H1 (cell line): ENCODE measurements at regions not wholly inside any gene's neighbourhood (a gene's known extent, or its start where the extent isn't known, plus 50 kb on each side); places are given as distances from the start of the nearest gene placed in this dataset.

Source experiments
- CTCF ChIA-PET: fragments of 300-600 bp; sonication (Branson Sonifier 250); formaldehyde crosslinking; loops from one replicate; lab custom pipeline; 2021; ENCODE audit not compliant: partially characterized antibody; lab: Charles Lee
- POLR2A ChIA-PET: fragments of 300-600 bp; sonication (Branson Sonifier 250); formaldehyde crosslinking; loops from one replicate; lab custom pipeline; 2021; ENCODE audit warnings: inconsistent platforms; ENCODE audit not compliant: partially characterized antibody; lab: Charles Lee
- DNase-seq, 2 experiments: peaks; one replicate each; pipeline versions ENCODE4 v3.0.0 to v3.0.0-alpha.2; 2010 to 2022; ENCODE audit warnings: low spot score in 2 of 2, low read depth in 1 of 2, mixed read lengths in 1 of 2
- FAIRE-seq: peaks from 2 replicates; lab custom pipeline; 2011; peaks lifted over from hg19 to GRCh38; lab: Jason Lieb, UNC
- H2AFZ ChIP-seq: 2 replicates; pipeline ENCODE4 v1.8.1; 2012; ENCODE audit warnings: low read length, inconsistent platforms
- H2AK5ac ChIP-seq: 2 replicates; pipeline ENCODE4 v1.6.1; 2013; ENCODE audit warnings: low read depth, low read length
- H2BK120ac ChIP-seq: replicated peaks from 2 replicates; pipeline ENCODE3; 2013; ENCODE audit warnings: low read depth, low read length, inconsistent platforms
- H2BK12ac ChIP-seq: 2 replicates; pipeline ENCODE4 v1.6.1; 2013; ENCODE audit warnings: low read depth, low read length
- H2BK15ac ChIP-seq: 2 replicates; pipeline ENCODE4 v1.6.1; 2013; ENCODE audit warnings: low read length
- H2BK20ac ChIP-seq: 2 replicates; pipeline ENCODE4 v1.6.1; 2013; ENCODE audit warnings: low read length
- H2BK5ac ChIP-seq: 2 replicates; pipeline ENCODE4 v1.6.1; 2013; ENCODE audit warnings: low read depth, low read length
- H3K14ac ChIP-seq: 2 replicates; pipeline ENCODE4 v1.6.1; 2013; ENCODE audit warnings: inconsistent platforms; ENCODE audit not compliant: insufficient read length
- H3K18ac ChIP-seq: 2 replicates; pipeline ENCODE4 v1.6.1; 2013; ENCODE audit warnings: low read length; ENCODE audit errors: extremely low read depth
- H3K23ac ChIP-seq: 2 replicates; pipeline ENCODE4 v1.6.1; 2013; ENCODE audit warnings: inconsistent platforms; ENCODE audit not compliant: insufficient read length
- H3K23me2 ChIP-seq: 2 replicates; pipeline ENCODE4 v1.6.1; 2013; ENCODE audit warnings: low read depth, low read length
- H3K27ac ChIP-seq: 2 replicates; pipeline ENCODE4 v1.6.1; 2011; ENCODE audit warnings: low read depth, low read length, inconsistent platforms
- H3K27me3 ChIP-seq, 4 experiments: replicated peaks in 1 of 4; 1 replicate in 1 of 4; 2 replicates in 3 of 4; pipeline versions ENCODE4 v1.6.1 to v1.8.1; 2011 to 2013; ENCODE audit warnings: low read length in 3 of 4, mild to moderate bottlenecking in 3 of 4, inconsistent platforms in 2 of 4, mixed read lengths in 2 of 4, moderate library complexity in 1 of 4; ENCODE audit not compliant: control insufficient read depth in 3 of 4, insufficient read depth in 3 of 4; ENCODE audit errors: extremely low read depth in 1 of 4
- H3K36me3 ChIP-seq, 4 experiments: 2 replicates each; pipeline versions ENCODE4 v1.6.1 to v1.8.1; 2011 to 2013; ENCODE audit warnings: mild to moderate bottlenecking in 4 of 4, low read length in 3 of 4, moderate library complexity in 2 of 4, control low read depth in 1 of 4, inconsistent platforms in 1 of 4; ENCODE audit not compliant: insufficient read depth in 4 of 4, control insufficient read depth in 2 of 4
- H3K4ac ChIP-seq: replicated peaks from 2 replicates; pipeline ENCODE3; 2013; ENCODE audit warnings: low read length, low read depth, mixed read lengths, inconsistent platforms; ENCODE audit not compliant: insufficient read length
- H3K4me1 ChIP-seq, 4 experiments: replicated peaks in 1 of 4; 1 replicate in 1 of 4; 2 replicates in 3 of 4; pipeline versions ENCODE4 v1.6.1 to v1.8.1; 2011 to 2013; ENCODE audit warnings: low read length in 3 of 4, inconsistent platforms in 2 of 4, mixed read lengths in 1 of 4; ENCODE audit not compliant: insufficient read depth in 4 of 4, control insufficient read depth in 3 of 4
- H3K4me2 ChIP-seq, 2 experiments: 2 replicates each; pipeline versions ENCODE4 v1.6.1 to v1.8.1; 2011 to 2013; ENCODE audit warnings: low read depth in 2 of 2, low read length in 2 of 2, control low read depth in 1 of 2, inconsistent platforms in 1 of 2, mild to moderate bottlenecking in 1 of 2; ENCODE audit not compliant: insufficient read depth in 1 of 2
- H3K4me3 ChIP-seq, 4 experiments: fragments of 200-600, 300-600 bp in 1 of 4; sonication (generic), shearing (Covaris generic), sonication (Bioruptor Twin) in 1 of 4; 2 replicates each; pipeline versions ENCODE4 v1.5.1 to v1.8.1; 2011 to 2016; ENCODE audit warnings: low read length in 4 of 4, low read depth in 3 of 4, control low read depth in 2 of 4, inconsistent platforms in 2 of 4, mild to moderate bottlenecking in 2 of 4, mixed read lengths in 1 of 4, moderate library complexity in 1 of 4; ENCODE audit not compliant: insufficient read depth in 2 of 4; ENCODE audit errors: extremely low read depth in 1 of 4
- H3K56ac ChIP-seq: replicated peaks from 2 replicates; pipeline ENCODE3; 2013; ENCODE audit warnings: low read depth, mild to moderate bottlenecking, mixed read lengths, low read length, inconsistent platforms; ENCODE audit not compliant: insufficient read length
- H3K79me1 ChIP-seq: 2 replicates; pipeline ENCODE4 v1.6.1; 2013; ENCODE audit warnings: low read depth, low read length, control low read depth
- H3K79me2 ChIP-seq, 2 experiments: 2 replicates each; pipeline versions ENCODE4 v1.6.1 to v1.8.1; 2012 to 2013; ENCODE audit warnings: low read length in 2 of 2, mild to moderate bottlenecking in 2 of 2, inconsistent platforms in 1 of 2; ENCODE audit not compliant: insufficient read depth in 2 of 2, control insufficient read depth in 1 of 2
- H3K9ac ChIP-seq, 4 experiments: replicated peaks in 1 of 4; 1 replicate in 1 of 4; 2 replicates in 3 of 4; pipeline versions ENCODE4 v1.6.1 to v1.8.1; 2011 to 2013; ENCODE audit warnings: low read depth in 3 of 4, low read length in 3 of 4, control low read depth in 2 of 4, mild to moderate bottlenecking in 2 of 4, moderate library complexity in 2 of 4, inconsistent platforms in 1 of 4; ENCODE audit errors: extremely low read depth in 1 of 4
- H3K9me3 ChIP-seq, 2 experiments: 2 replicates each; pipeline versions ENCODE4 v1.6.1 to v1.8.1; 2012 to 2013; ENCODE audit warnings: mild to moderate bottlenecking in 2 of 2, moderate library complexity in 2 of 2, control low read depth in 1 of 2, inconsistent platforms in 1 of 2, low read depth in 1 of 2, low read length in 1 of 2, mixed read lengths in 1 of 2; ENCODE audit not compliant: insufficient read depth in 2 of 2
- H4K20me1 ChIP-seq, 2 experiments: replicated peaks in 1 of 2; 2 replicates each; pipeline versions ENCODE3 to v1.8.1; 2011 to 2013; ENCODE audit warnings: inconsistent platforms in 2 of 2, low read length in 2 of 2, mild to moderate bottlenecking in 1 of 2; ENCODE audit not compliant: insufficient read depth in 2 of 2, control insufficient read depth in 1 of 2
- H4K5ac ChIP-seq: 2 replicates; pipeline ENCODE4 v1.6.1; 2013; ENCODE audit warnings: low read length, low read depth, mixed read lengths, inconsistent platforms; ENCODE audit not compliant: insufficient read length
- H4K8ac ChIP-seq: 2 replicates; pipeline ENCODE4 v1.8.0; 2013; ENCODE audit warnings: mild to moderate bottlenecking, moderate library complexity, low read length, inconsistent platforms; ENCODE audit not compliant: insufficient read depth; ENCODE audit errors: extremely low read depth
- H4K91ac ChIP-seq: replicated peaks from 2 replicates; pipeline ENCODE3; 2013; ENCODE audit warnings: low read length, mixed read lengths, inconsistent platforms; ENCODE audit not compliant: insufficient read length
- FOSL1 ChIP-seq: IDR thresholded peaks from 2 replicates; pipeline ENCODE4 v1.6.1; 2011; ENCODE audit warnings: mild to moderate bottlenecking, low read depth, low read length, moderate library complexity; ENCODE audit not compliant: insufficient read depth
- GTF2F1 ChIP-seq: IDR thresholded peaks from 2 replicates; pipeline ENCODE4 v1.6.1; 2012; ENCODE audit warnings: low read depth, low read length, improper control_type of control experiment, borderline replicate concordance
- WGBS, 2 experiments: shearing (Covaris generic) in 1 of 2; methylation state at CpG; one replicate each; pipeline versions ENCODE4 v1.1.6 to v1.1.7; 2013 to 2015; ENCODE audit warnings: low lambda C conversion rate in 2 of 2, mixed read lengths in 2 of 2, inconsistent platforms in 1 of 2, low coverage in 1 of 2, missing lambda C conversion rate in 1 of 2; ENCODE audit not compliant: insufficient replicate concordance in 2 of 2, insufficient coverage in 1 of 2, insufficient read length in 1 of 2; ENCODE audit errors: extremely low coverage in 1 of 2, missing lambda C conversion rate in 1 of 2; 5-methylcytosine and 5-hydroxymethylcytosine counted together

- H4K8ac ChIP-seq = no peak overlapping the region
- H3K23ac ChIP-seq = no peak overlapping the region
- H3K27me3 ChIP-seq = no peaks in the 10 kb centered on the region
- H3K4me2 ChIP-seq = no peak overlapping the region
- no peak for DNase-seq
- no peaks in the 10 kb centered on the region for H3K9me3 ChIP-seq
- H2AK5ac ChIP-seq = no peak overlapping the region
- WGBS, 2 experiments = 93% methylated on average over 3 of the region's 3 CpGs; no CpG with 5 or more reads in 1 of the 2 experiments
- H2BK5ac ChIP-seq = no peak overlapping the region
- FAIRE-seq = no peak
- H3K79me2 ChIP-seq = no peaks in the 10 kb centered on the region
- POLR2A ChIA-PET = no interaction called here
- H3K27ac ChIP-seq = no peak overlapping the region
- TF ChIP-seq GTF2F1 (no peak), FOSL1 (no peak)
- H3K79me1 ChIP-seq = no peaks in the 10 kb centered on the region
- H3K56ac ChIP-seq = no peak overlapping the region
- H3K18ac ChIP-seq = no peak overlapping the region
- H3K14ac ChIP-seq = no peak overlapping the region
- H2BK120ac ChIP-seq = no peak overlapping the region
- no peak overlapping the region for H3K9ac ChIP-seq
- no peak overlapping the region for H2BK12ac ChIP-seq
- H3K23me2 ChIP-seq = no peaks in the 10 kb centered on the region
- H4K91ac ChIP-seq = no peak overlapping the region
- H2BK15ac ChIP-seq = no peak overlapping the region
- H2BK20ac ChIP-seq = no peak overlapping the region
- H2AFZ ChIP-seq = peak overlapping the region; percentile 88
- H3K36me3 ChIP-seq = no peaks in the 10 kb centered on the region
- CTCF ChIA-PET = no interaction called here
- no peaks in the 10 kb centered on the region for H3K4me1 ChIP-seq
- H4K20me1 ChIP-seq = no peaks in the 10 kb centered on the region
- H3K4ac ChIP-seq = no peak overlapping the region
- H3K4me3 ChIP-seq = no peak overlapping the region
- no peak overlapping the region for H4K5ac ChIP-seq
Measured at GRCh38 chr4:126354784-126355183, 1040.0 kb downstream of the FAT4 start.
